ENCODE measurements at regions not wholly inside any gene's neighbourhood (a gene's known extent, or its start where the extent isn't known, plus 50 kb on each side); places are given as distances from the start of the nearest gene placed in this dataset.

- Histone ChIP-seq H3K36me3 (no peaks in the 10 kb centered on the region), H3K4me3 (no peak overlapping the region), H3K27ac (no peak overlapping the region), H3K27me3 (replicated peaks; ENCODE audit: insufficient read depth) (no peaks in the 10 kb centered on the region), H3K4me1 (replicated peaks) (no peaks in the 10 kb centered on the region), H3K9me3 (no peaks in the 10 kb centered on the region)
- DNase-seq (ENCODE audit: low spot score), result no peak
- WGBS, result 28% methylated on average over 2 of the region's 2 CpGs
- TF ChIP-seq POLR2AphosphoS5 (IDR thresholded peaks at IDR 0.05), result no peak
- TF ChIP-seq CTCF (IDR thresholded peaks at IDR 0.05), result no peak
- no peak for TF ChIP-seq POLR2A (IDR thresholded peaks at IDR 0.05)
- intact Hi-C loops (cut with DNase I), result no loop called here
Observed at GRCh38 chr15:36358094-36358493, 221.3 kb upstream of the CDIN1 start.

DNA sequence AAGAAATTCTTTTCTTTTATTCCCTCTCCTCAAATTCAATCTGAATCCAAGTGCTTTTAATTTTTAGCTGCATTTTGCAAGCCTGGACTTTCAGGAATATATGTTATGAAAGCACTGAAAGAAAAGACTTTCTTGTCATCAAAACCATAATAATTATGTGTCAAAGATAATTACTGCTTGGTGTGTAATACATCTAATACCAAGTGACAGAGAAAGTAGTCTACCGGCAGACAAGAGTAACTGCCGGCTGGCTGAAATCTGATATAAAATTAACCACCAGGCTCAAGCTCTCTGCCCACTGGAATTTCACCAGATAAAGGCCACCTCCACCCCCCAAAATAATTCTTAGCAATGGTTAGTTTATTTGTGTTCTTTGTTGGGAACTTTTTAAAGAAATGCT is 220.9 kb upstream of the CDIN1 start:
- TF ChIP-seq POLR2A (IDR thresholded peaks at IDR 0.05), result no peak
- no peak for TF ChIP-seq CTCF (IDR thresholded peaks at IDR 0.05)
- no peak for TF ChIP-seq POLR2AphosphoS5 (IDR thresholded peaks at IDR 0.05)
- H3K27me3 ChIP-seq (replicated peaks; ENCODE audit: insufficient read depth), result no peaks in the 10 kb centered on the region
- intact Hi-C loops (cut with DNase I), result no loop called here
- DNase-seq (ENCODE audit: low spot score), result no peak
- H3K4me3 ChIP-seq, result no peak overlapping the region
- H3K4me1 ChIP-seq (replicated peaks), result no peaks in the 10 kb centered on the region
- no peaks in the 10 kb centered on the region for H3K9me3 ChIP-seq
- WGBS, result 64% methylated on average over 2 of the region's 2 CpGs
- H3K36me3 ChIP-seq, result no peaks in the 10 kb centered on the region
- H3K27ac ChIP-seq, result no peak overlapping the region

- 74% methylated on average over 4 of the region's 4 CpGs for WGBS
- Histone ChIP-seq H3K4me1 (replicated peaks) (no peaks in the 10 kb centered on the region), H3K9me3 (no peaks in the 10 kb centered on the region), H3K4me3 (no peak overlapping the region), H3K27ac (no peak overlapping the region), H3K36me3 (no peaks in the 10 kb centered on the region), H3K27me3 (replicated peaks; ENCODE audit: insufficient read depth) (no peaks in the 10 kb centered on the region)
- DNase-seq (ENCODE audit: low spot score), result no peak
- TF ChIP-seq POLR2A (IDR thresholded peaks at IDR 0.05) (no peak), POLR2AphosphoS5 (IDR thresholded peaks at IDR 0.05) (no peak), CTCF (IDR thresholded peaks at IDR 0.05) (no peak)
- intact Hi-C loops (cut with DNase I), result no loop called here
Observed at GRCh38 chr15:36359286-36359685, 220.1 kb upstream of the CDIN1 start.

DNA sequence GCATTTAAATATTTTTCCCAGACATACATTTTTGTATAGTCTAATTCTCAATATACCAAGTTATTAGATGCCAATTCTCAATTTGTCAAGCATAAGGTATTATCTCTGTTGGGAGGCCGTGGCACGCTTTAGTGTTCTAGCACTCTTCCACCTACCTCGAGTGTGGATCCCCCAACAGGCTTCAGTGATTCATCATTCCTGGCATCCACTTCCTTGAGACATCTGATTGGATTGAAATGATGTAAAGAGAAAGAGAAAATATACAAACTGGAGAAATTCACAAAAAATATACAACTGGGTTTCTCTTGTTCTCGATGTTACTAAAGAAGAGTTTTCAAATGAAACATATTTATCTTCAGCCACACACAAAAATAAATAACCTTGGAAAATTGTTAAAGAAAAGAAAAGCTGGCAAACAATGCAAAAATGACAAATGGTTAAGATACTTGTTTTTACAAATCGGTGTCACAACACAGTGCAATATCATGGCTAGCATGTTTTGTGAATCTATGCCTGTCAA is 218.0 kb upstream of the CDIN1 start:
- no peak for DNase-seq (ENCODE audit: low spot score)
- no peaks in the 10 kb centered on the region for H3K9me3 ChIP-seq
- no peak for TF ChIP-seq POLR2AphosphoS5 (IDR thresholded peaks at IDR 0.05)
- TF ChIP-seq CTCF (IDR thresholded peaks at IDR 0.05), result no peak
- no peak for TF ChIP-seq POLR2A (IDR thresholded peaks at IDR 0.05)
- H3K4me1 ChIP-seq (replicated peaks), result no peaks in the 10 kb centered on the region
- WGBS, result 87% methylated on average over 5 of the region's 5 CpGs
- no peak overlapping the region for H3K27ac ChIP-seq
- H3K27me3 ChIP-seq (replicated peaks; ENCODE audit: insufficient read depth), result no peaks in the 10 kb centered on the region
- intact Hi-C loops (cut with DNase I), result no loop called here
- H3K4me3 ChIP-seq, result no peak overlapping the region
- H3K36me3 ChIP-seq, result no peaks in the 10 kb centered on the region

DNA sequence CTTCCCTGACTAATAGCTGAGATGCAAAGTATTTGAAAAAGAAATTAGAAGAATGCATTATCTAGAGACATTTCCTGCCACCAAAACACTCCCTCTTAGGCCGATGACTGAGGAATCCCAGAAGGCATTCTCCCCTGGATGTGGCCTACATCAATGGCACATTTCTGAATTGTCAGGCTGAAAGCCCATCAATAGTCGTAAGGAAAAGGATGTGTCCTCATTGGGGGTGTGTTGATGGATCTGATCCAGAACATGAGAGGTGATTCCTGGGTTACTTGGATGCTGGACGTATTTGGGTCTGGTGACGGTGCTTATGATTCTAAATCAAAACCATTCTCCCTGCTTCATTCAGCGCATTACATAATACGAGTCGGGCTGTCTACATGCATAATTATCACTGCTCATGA is 216.9 kb upstream of the CDIN1 start:
- no peak for DNase-seq (ENCODE audit: low spot score)

More for the DNA sequence above, 216.9 kb upstream of the CDIN1 start:
- H3K4me3 ChIP-seq, result no peak overlapping the region
- H3K9me3 ChIP-seq, result no peaks in the 10 kb centered on the region
- intact Hi-C loops (cut with DNase I), result no loop called here
- H3K27ac ChIP-seq, result no peak overlapping the region
- H3K4me1 ChIP-seq (replicated peaks), result no peaks in the 10 kb centered on the region
- H3K27me3 ChIP-seq (replicated peaks; ENCODE audit: insufficient read depth), result no peaks in the 10 kb centered on the region
- 90% methylated on average over 7 of the region's 7 CpGs for WGBS
- no peaks in the 10 kb centered on the region for H3K36me3 ChIP-seq
- TF ChIP-seq POLR2A (IDR thresholded peaks at IDR 0.05), result no peak
- TF ChIP-seq CTCF (IDR thresholded peaks at IDR 0.05), result no peak
- no peak for TF ChIP-seq POLR2AphosphoS5 (IDR thresholded peaks at IDR 0.05)

Measured in prostate gland (tissue), 2 donors.